C4-2B (cell line): ENCODE measurements at regions not wholly inside any gene's neighbourhood (a gene's known extent, or its start where the extent isn't known, plus 50 kb on each side); places are given as distances from the start of the nearest gene placed in this dataset.

Experiments used
- ZFX ChIP-seq: fragments of 450-650 bp; IDR thresholded peaks from 2 replicates; pipeline ENCODE4 v1.6.1; 2017
- TF ChIP-seq, protein P1 (sequence below): fragments of 450-650 bp; conservative IDR thresholded peaks from 2 replicates; pipeline ENCODE4 v1.5.1; 2017; ENCODE audit warnings: mild to moderate bottlenecking

DNA sequence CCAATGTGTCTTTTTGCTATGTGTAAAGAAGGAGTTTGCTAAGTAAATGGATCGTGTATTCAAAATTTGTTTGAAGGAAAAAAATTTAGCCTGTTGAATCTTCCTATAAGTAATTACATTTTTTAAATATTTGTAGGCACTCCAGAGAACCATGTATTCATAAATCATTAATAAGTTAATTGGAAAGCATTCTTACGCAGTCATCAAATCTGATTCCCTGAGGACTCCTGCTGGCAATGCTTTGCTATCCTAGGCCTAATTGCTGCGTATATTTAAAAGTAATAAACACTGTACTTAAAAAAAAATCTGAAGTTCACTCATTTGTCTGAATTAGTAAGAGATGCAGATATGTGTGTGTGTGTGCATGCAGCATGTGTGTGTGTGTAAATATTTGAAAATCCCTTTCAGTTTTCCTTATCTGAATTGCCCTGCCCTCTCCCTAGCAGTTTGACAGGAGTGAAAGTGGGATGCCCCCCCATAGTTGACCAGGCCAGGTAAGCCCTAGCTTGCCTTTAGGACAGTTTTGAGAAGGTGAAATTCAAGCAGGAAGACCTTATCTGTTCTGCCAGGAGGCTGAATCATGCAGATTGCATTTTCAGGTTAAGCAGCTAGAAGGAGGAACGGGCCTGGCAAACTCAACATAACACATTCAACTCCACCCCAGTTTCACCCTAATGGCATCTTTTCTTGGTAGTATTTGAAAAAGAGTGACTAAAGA, 81.2 kb upstream of the DNAH5 start:
- TF ChIP-seq, protein P1, sequence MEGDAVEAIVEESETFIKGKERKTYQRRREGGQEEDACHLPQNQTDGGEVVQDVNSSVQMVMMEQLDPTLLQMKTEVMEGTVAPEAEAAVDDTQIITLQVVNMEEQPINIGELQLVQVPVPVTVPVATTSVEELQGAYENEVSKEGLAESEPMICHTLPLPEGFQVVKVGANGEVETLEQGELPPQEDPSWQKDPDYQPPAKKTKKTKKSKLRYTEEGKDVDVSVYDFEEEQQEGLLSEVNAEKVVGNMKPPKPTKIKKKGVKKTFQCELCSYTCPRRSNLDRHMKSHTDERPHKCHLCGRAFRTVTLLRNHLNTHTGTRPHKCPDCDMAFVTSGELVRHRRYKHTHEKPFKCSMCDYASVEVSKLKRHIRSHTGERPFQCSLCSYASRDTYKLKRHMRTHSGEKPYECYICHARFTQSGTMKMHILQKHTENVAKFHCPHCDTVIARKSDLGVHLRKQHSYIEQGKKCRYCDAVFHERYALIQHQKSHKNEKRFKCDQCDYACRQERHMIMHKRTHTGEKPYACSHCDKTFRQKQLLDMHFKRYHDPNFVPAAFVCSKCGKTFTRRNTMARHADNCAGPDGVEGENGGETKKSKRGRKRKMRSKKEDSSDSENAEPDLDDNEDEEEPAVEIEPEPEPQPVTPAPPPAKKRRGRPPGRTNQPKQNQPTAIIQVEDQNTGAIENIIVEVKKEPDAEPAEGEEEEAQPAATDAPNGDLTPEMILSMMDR = no peak
- TF ChIP-seq ZFX = no peak
